Esophagus (tissue), 2 donors: ENCODE measurements at regions not wholly inside any gene's neighbourhood (a gene's known extent, or its start where the extent isn't known, plus 50 kb on each side); places are given as distances from the start of the nearest gene placed in this dataset.

Experiments used
- H3K27ac ChIP-seq, 2 donors: one replicate each; pipeline ENCODE4 v1.5.1; 2013; ENCODE audit warnings: low read depth in 2 of 2, mild to moderate bottlenecking in 2 of 2, inconsistent platforms in 1 of 2, low read length in 1 of 2, moderate library complexity in 1 of 2
- H3K27me3 ChIP-seq, 2 donors: one replicate each; pipeline ENCODE4 v1.6.1; 2013; ENCODE audit warnings: low read length in 2 of 2, control low read depth in 1 of 2, mild to moderate bottlenecking in 1 of 2; ENCODE audit not compliant: insufficient read depth in 2 of 2, control insufficient read depth in 1 of 2
- H3K36me3 ChIP-seq, 2 donors: one replicate each; pipeline ENCODE4 v1.6.1; 2013; ENCODE audit warnings: low read length in 1 of 2; ENCODE audit not compliant: control insufficient read depth in 2 of 2, insufficient read depth in 2 of 2
- H3K4me1 ChIP-seq, 2 donors: one replicate each; pipeline ENCODE4 v1.6.1; 2013; ENCODE audit warnings: low read length in 1 of 2; ENCODE audit not compliant: control insufficient read depth in 2 of 2, insufficient read depth in 2 of 2
- H3K4me3 ChIP-seq, 2 donors: one replicate each; pipeline ENCODE4 v1.5.1; 2013; ENCODE audit warnings: low read length in 2 of 2, mild to moderate bottlenecking in 2 of 2, low read depth in 1 of 2, moderate library complexity in 1 of 2
- H3K9me3 ChIP-seq, 2 donors: one replicate each; pipeline ENCODE4 v1.6.1; 2013; ENCODE audit warnings: mild to moderate bottlenecking in 2 of 2, low read depth in 1 of 2, low read length in 1 of 2, moderate library complexity in 1 of 2; ENCODE audit not compliant: control insufficient read depth in 2 of 2, insufficient read depth in 1 of 2
- WGBS, 2 donors: extraction: QIAGEN DNeasy Blood & Tissue Kit; methylation state at CpG; one replicate each; pipeline ENCODE4 v1.1.7; 2013; 5-methylcytosine and 5-hydroxymethylcytosine counted together
- donor health status: healthy with polysubstance abuse.
- donor health status: Bipolar disorder and iron deficiency.

DNA sequence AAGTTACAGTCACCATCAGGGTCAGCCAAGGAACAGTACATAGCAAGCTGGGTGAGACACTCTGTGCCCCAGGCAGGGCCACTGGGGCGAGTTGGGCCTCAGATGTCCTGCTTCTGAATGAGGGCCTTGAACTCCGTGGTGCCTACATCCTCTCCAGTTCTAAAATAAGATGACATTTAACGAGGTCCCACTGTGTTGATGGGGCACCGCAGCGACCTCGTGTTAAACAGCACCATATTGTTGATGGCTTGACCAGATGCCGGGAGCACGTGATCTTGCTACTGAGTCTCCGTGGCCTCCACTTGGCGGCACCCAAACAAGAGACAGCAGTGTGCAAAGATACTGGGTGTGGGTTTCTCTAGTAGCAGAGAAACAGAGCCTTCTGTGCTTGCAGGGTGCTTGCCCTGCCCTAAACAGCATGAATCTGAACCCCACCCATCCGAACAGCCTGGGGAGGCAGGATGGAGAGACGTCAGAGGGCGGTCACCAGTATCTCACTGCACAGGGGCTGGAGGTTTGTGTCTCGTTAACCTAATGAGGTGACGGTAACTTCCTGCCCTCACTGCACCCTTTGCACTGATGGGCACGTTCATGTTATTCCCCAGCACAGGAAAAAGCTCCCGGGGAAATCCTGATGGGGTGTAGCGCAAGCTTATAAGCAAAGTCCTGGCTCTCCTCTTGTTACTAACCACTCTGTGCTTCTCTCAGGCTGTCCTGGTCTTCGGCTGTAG, 324.4 kb downstream of the AJAP1 start:
- H3K27me3 ChIP-seq = no peaks in the 10 kb centered on the region
- H3K4me1 ChIP-seq = no peaks in the 10 kb centered on the region
- H3K9me3 ChIP-seq = no peaks in the 10 kb centered on the region
- WGBS, 2 donors = 76% methylated on average over 19 of the region's 19 CpGs
- no peak overlapping the region for H3K27ac ChIP-seq
- no peak overlapping the region for H3K4me3 ChIP-seq
- no peaks in the 10 kb centered on the region for H3K36me3 ChIP-seq

- 39 to 45% methylated on average over 10 of the region's 11 CpGs for WGBS, 2 donors
- no peak overlapping the region for H3K27ac ChIP-seq
- no peaks in the 10 kb centered on the region for H3K4me1 ChIP-seq
- no peaks in the 10 kb centered on the region for H3K36me3 ChIP-seq
- H3K27me3 ChIP-seq = no peaks in the 10 kb centered on the region
- no peaks in the 10 kb centered on the region for H3K9me3 ChIP-seq
- H3K4me3 ChIP-seq = no peak overlapping the region
Measured at GRCh38 chr1:4977701-4978100, 323.3 kb downstream of the AJAP1 start.

DNA sequence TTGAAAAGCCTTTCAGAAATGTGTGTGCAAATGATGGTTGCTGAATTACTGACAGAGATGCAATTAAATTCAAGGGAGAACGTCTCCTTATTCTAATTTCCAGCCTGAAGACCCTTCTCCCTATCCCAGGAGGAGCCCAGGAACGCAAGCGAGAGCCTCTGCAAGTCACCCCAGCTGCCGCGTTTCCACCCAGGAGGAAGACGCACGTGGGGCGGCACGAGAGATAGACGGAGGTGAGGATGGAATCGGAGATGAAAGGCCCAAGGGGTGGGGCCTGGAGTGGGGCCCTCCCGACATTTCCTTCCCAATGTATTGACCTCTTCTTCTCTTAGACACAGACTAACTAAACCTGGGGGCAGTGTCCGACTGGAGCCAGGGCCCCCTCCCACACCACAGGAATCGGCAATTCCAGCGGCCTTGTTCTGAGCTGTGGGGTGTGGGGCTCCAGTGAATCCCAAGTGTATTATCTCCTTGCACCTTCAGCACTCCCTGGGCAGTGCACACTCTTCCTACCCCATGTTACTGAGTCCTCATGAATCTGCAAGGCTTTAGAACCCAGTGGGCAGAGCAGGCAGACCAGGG, 322.5 kb downstream of the AJAP1 start:
- no peak overlapping the region for H3K4me3 ChIP-seq
- H3K27me3 ChIP-seq = no peaks in the 10 kb centered on the region
- 82 to 86% methylated on average over 15 of the region's 15 CpGs for WGBS, 2 donors
- H3K27ac ChIP-seq = no peak overlapping the region
- H3K4me1 ChIP-seq = no peaks in the 10 kb centered on the region
- H3K9me3 ChIP-seq = no peaks in the 10 kb centered on the region
- no peaks in the 10 kb centered on the region for H3K36me3 ChIP-seq

DNA sequence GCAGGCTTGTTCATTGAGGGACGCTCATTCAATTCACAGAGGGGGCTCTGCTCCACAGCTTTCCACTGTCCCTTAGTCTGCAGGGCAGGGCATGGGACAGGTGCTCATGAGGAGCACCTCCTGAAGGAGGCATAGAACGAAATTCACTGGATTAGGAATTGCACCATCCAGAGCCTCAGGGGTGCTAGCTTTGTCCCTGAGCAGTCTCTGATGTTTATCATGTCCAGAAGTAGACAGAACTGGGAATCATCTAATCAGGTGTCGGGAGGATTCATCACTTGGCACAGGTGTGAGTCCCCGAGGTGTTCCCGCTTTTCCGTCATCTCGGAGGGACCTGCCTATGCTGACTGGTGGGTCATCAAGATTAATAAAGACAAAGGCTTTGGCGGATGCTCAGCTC, 321.4 kb downstream of the AJAP1 start:
- Histone ChIP-seq H3K27ac (no peak overlapping the region), H3K9me3 (no peaks in the 10 kb centered on the region), H3K4me3 (no peak overlapping the region), H3K4me1 (no peaks in the 10 kb centered on the region), H3K27me3 (no peaks in the 10 kb centered on the region), H3K36me3 (no peaks in the 10 kb centered on the region)
- WGBS, 2 donors = 75 to 86% methylated on average over 8 of the region's 8 CpGs

DNA sequence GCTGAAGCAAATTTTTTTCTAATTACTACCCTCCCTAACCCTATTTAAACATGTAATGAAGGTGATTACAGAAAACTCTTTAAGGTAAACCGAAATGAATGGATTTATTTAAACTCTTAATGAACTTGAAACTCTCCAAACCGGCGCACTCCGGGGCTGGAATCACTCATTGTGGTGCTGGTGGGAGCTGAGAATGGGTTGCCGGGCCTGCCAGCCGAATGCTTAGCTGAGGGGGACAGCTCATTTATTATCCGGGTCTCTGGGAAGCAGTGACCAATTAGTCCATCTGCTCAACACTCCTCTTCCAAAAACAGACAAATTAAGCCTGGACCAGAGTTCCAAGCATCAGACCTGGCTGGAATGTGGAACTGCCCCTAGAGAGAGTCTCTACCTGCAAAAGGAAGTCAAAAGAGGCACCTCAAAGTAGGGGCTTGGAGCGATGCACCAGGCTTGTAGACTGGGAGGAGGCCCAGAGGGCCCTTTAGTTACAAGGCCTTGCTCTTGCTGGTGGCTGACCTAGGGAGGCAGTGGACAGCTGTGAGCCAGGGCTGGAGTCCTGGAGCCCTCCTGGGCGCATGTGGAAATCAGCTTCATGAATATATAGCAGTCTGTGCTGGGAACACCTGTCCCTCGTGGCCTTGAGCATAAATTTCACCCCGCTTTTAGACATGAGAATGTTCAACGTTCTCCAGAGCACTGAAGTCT, 320.7 kb downstream of the AJAP1 start:
- Histone ChIP-seq H3K27ac (no peak overlapping the region), H3K27me3 (no peaks in the 10 kb centered on the region), H3K36me3 (no peaks in the 10 kb centered on the region), H3K4me3 (no peak overlapping the region), H3K4me1 (no peaks in the 10 kb centered on the region), H3K9me3 (no peaks in the 10 kb centered on the region)
- 80 to 82% methylated on average over 12 of the region's 12 CpGs for WGBS, 2 donors

- 87 to 91% methylated on average over 10 of the region's 10 CpGs for WGBS, 2 donors
- no peaks in the 10 kb centered on the region for H3K9me3 ChIP-seq
- H3K27me3 ChIP-seq = no peaks in the 10 kb centered on the region
- no peak overlapping the region for H3K4me3 ChIP-seq
- H3K4me1 ChIP-seq = no peaks in the 10 kb centered on the region
- H3K36me3 ChIP-seq = no peaks in the 10 kb centered on the region
- H3K27ac ChIP-seq = no peak overlapping the region
Measured at GRCh38 chr1:4973341-4973740, 318.9 kb downstream of the AJAP1 start.

GRCh38 chr1:4972761-4973320, 318.4 kb downstream of the AJAP1 start:
- no peaks in the 10 kb centered on the region for H3K36me3 ChIP-seq
- H3K4me1 ChIP-seq = no peaks in the 10 kb centered on the region
- no peaks in the 10 kb centered on the region for H3K27me3 ChIP-seq
- no peaks in the 10 kb centered on the region for H3K9me3 ChIP-seq
- H3K4me3 ChIP-seq = no peak overlapping the region
- 81 to 86% methylated on average over 12 of the region's 12 CpGs for WGBS, 2 donors
- no peak overlapping the region for H3K27ac ChIP-seq

DNA sequence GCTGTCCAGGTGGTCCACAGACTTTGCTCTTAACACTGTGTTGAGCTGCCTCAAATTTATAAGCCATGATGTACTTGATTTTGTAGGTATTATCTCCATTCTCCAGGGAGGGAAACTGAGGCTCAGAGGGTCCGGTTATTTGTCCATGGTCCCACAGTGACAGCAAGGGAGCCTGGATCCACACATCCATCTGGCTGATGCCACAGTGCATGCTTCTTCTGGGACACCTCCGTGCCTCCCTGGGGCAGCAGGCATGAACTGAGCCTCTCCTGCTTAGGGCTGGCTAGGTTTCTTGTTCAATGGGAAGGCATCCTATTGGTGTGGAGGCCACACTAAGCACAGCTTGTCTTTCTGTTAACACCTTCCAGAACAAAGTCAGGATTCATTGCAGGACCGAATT, 317.3 kb downstream of the AJAP1 start:
- Histone ChIP-seq H3K4me3 (no peak overlapping the region), H3K36me3 (no peaks in the 10 kb centered on the region), H3K27ac (no peak overlapping the region), H3K9me3 (no peaks in the 10 kb centered on the region), H3K27me3 (no peaks in the 10 kb centered on the region), H3K4me1 (no peaks in the 10 kb centered on the region)
- 88 to 90% methylated on average over 3 of the region's 3 CpGs for WGBS, 2 donors

DNA sequence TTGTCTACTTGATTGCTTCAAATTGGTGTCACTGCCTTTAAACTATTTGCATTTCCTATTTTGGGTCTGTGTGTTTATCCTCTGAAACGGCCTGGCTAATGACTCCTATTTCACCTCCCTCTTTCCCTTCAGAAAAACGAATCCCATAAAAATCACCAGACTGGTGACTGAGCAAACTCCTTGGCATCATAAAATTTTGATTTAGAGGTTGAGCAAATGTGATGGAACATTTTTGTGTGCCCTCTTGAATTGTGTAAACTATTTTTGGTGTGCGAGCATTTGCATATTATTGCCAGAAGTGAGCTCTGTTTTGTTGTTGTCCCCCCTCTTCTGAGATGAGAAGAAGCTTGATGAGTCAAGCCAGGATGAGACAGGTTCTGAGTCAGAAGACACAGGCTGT, 316.1 kb downstream of the AJAP1 start:
- Histone ChIP-seq H3K4me3 (no peak overlapping the region), H3K36me3 (no peaks in the 10 kb centered on the region), H3K27me3 (no peaks in the 10 kb centered on the region), H3K27ac (no peak overlapping the region), H3K9me3 (no peaks in the 10 kb centered on the region), H3K4me1 (no peaks in the 10 kb centered on the region)
- 55 to 62% methylated on average over 3 of the region's 3 CpGs for WGBS, 2 donors
